Vagina (tissue), 2 donors: ENCODE measurements at regions not wholly inside any gene's neighbourhood (a gene's known extent, or its start where the extent isn't known, plus 50 kb on each side); places are given as distances from the start of the nearest gene placed in this dataset.

ENCODE experiments used
- CTCF ChIP-seq, 3 experiments: fragments of 450-650 bp in 2 of 3; fragments of 200-600 bp in 1 of 3; sonication (generic) in 1 of 3; IDR thresholded peaks; one replicate each; pipeline ENCODE4 v1.5.1; 2017 to 2019; ENCODE audit warnings: antibody characterized with exemption in 3 of 3, mild to moderate bottlenecking in 2 of 3, moderate library complexity in 2 of 3
- POLR2A ChIP-seq, 2 donors: fragments of 450-650 bp; IDR thresholded peaks; one replicate each; pipeline ENCODE4 v1.6.1; 2017; ENCODE audit warnings: antibody characterized with exemption in 2 of 2, mild to moderate bottlenecking in 2 of 2, moderate library complexity in 2 of 2
- POLR2AphosphoS5 ChIP-seq, 2 donors: sonication (generic); formaldehyde crosslinking; IDR thresholded peaks; one replicate each; pipeline ENCODE4 v1.9.0; 2017; ENCODE audit warnings: antibody characterized with exemption in 2 of 2, mild to moderate bottlenecking in 2 of 2, low read depth in 1 of 2; ENCODE audit not compliant: insufficient read depth in 1 of 2

- TF ChIP-seq CTCF (IDR thresholded peaks at IDR 0.05) (no peak), POLR2A (IDR thresholded peaks at IDR 0.05) (no peak), POLR2AphosphoS5 (IDR thresholded peaks at IDR 0.05; ENCODE audit: insufficient read depth in 1 of 2, low read depth in 1 of 2) (no peak)
Measured at GRCh38 chr12:87092421-87092820, 836.2 kb upstream of the MGAT4C start.
